Body of pancreas (tissue), 4 donors: ENCODE measurements at regions not wholly inside any gene's neighbourhood (a gene's known extent, or its start where the extent isn't known, plus 50 kb on each side); places are given as distances from the start of the nearest gene placed in this dataset.
"Not testable (repeated sequence)": the region's sequence is repeated elsewhere in the genome, so short reads cannot be mapped to it uniquely, and the experiment has no call there.

ENCODE experiments used
- ATAC-seq: fragments of 150-250 bp; one replicate; pipeline ENCODE4 v1.9.1; 2016
- DNase-seq, 4 donors: peaks; one replicate each; pipeline ENCODE4 v3.0.0-alpha.2; 2019
- H3K27ac ChIP-seq, 4 donors: fragments of 200-600 bp; sonication (generic); 1 replicate in 3 of 4; 2 replicates in 1 of 4; pipeline versions ENCODE4 v1.5.1 to v1.6.1; 2016 to 2019; ENCODE audit warnings: mild to moderate bottlenecking in 1 of 4, mixed read lengths in 1 of 4, moderate library complexity in 1 of 4
- H3K27me3 ChIP-seq, 2 donors: fragments of 200-600 bp; sonication (generic); one replicate each; pipeline ENCODE4 v1.6.0; 2016; ENCODE audit warnings: mild to moderate bottlenecking in 1 of 2
- H3K36me3 ChIP-seq, 2 donors: fragments of 200-600 bp; sonication (generic); replicated peaks in 1 of 2; 2 replicates each; pipeline ENCODE4 v1.5.1; 2016; ENCODE audit warnings: low read depth in 2 of 2; ENCODE audit not compliant: insufficient read depth in 1 of 2
- H3K4me1 ChIP-seq: fragments of 200-600 bp; sonication (generic); one replicate; pipeline ENCODE4 v1.6.0; 2016
- H3K4me3 ChIP-seq, 2 donors: fragments of 200-600 bp; sonication (generic); 1 replicate in 1 of 2; 2 replicates in 1 of 2; pipeline ENCODE4 v1.5.1; 2016 to 2019
- H3K9me3 ChIP-seq, 3 donors: fragments of 200-600 bp; sonication (generic); 1 replicate in 2 of 3; 2 replicates in 1 of 3; pipeline ENCODE4 v1.5.1; 2016
- POLR2A ChIP-seq, 3 donors: fragments of 450-650 bp; IDR thresholded peaks; one replicate each; pipeline ENCODE4 v1.6.1; 2016; ENCODE audit warnings: antibody characterized with exemption in 3 of 3, mild to moderate bottlenecking in 2 of 3
- WGBS, 2 donors: methylation state at CpG; one replicate each; pipeline ENCODE4 v1.1.5; 2017; 5-methylcytosine and 5-hydroxymethylcytosine counted together
- intact Hi-C: fragments of 100-400 bp; cut with DNase I; formaldehyde crosslinking; loops from one replicate; pipeline ENCODE4 v1.15.1; 2023
- TF ChIP-seq, protein P1 (sequence below), 7 experiments: fragments of 450-650 bp in 4 of 7; fragments of 200-600 bp in 3 of 7; sonication (generic) in 3 of 7; IDR thresholded peaks; one replicate each; pipeline ENCODE4 v1.5.1; 2016 to 2019; ENCODE audit warnings: antibody characterized with exemption in 7 of 7

DNA sequence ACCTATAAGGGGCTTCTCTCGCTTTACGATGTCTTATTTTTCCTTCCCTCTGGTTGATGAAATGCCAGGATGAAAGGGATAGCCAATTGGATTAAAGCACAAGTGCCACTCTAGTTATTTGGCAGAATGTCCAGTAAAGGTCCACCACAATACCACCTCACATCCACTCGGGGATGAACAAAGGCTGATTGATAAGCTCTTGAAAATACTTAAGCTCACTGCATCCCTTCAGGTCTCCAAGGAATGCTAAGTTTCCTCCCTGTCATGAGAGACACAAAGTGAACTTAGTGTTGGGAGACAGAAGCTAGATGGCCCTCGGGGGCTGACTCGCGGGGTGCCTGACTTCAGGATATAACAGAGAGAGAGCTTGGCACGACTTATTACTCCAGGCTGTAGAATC lies 185.9 kb upstream of the ZNF644 start:
- intact Hi-C loops, H3K36me3 ChIP-seq, DNase-seq, ATAC-seq, H3K27ac ChIP-seq, H3K9me3 ChIP-seq, H3K27me3 ChIP-seq, H3K4me1 ChIP-seq, H3K4me3 ChIP-seq: not testable (repeated sequence)
- 72 to 86% methylated on average over 6 to 7 of the region's 7 CpGs for WGBS, 2 donors

DNA sequence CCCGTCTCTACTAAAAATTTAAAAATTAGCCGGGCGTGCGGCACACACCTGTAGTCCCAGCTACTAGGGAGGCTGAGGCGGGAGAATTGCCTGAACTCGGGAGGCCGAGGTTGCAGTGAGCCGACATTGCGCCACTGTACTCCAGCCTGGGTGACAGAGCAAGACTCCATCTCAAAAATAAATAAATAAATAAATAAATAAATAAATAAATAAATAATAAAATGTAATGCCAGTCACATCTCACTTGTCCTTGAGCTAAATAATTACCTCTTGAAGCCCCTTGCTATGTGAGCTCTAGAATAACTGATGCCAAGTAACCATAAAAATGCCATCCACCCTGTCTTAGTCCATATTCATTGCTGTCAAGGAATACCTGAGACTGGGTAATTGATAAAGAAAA lies 182.3 kb upstream of the ZNF644 start:
- H3K27ac ChIP-seq: not testable (repeated sequence)

DNA sequence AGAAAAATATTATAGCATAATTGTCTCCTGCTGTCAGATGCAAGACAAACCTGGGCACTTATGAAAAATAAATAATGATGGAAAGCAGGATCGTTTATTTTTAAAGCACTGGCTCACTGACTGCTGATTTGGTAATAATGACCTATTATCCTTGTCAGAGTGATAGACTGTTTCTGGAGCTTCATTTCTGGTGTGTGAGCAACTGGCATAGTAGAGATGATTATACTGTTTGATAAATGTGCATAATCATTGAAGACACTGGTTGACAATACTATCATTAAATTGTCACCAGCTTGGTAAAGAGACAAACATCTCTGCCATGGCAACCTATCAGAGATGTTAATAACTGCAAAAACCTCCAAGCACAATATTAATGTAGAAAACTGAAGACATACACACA lies 179.9 kb upstream of the ZNF644 start:
- intact Hi-C loops: no loop called here
- DNase-seq (no peak), ATAC-seq (no peak)
- no peak overlapping the region for H3K4me3 ChIP-seq
- H3K4me1 ChIP-seq: no peaks in the 10 kb centered on the region
- H3K9me3 ChIP-seq: no peaks in the 10 kb centered on the region
- H3K27me3 ChIP-seq: no peaks in the 10 kb centered on the region
- 37 to 59% methylated on average over 1 of the region's 1 CpG for WGBS, 2 donors
- TF ChIP-seq, protein P1, sequence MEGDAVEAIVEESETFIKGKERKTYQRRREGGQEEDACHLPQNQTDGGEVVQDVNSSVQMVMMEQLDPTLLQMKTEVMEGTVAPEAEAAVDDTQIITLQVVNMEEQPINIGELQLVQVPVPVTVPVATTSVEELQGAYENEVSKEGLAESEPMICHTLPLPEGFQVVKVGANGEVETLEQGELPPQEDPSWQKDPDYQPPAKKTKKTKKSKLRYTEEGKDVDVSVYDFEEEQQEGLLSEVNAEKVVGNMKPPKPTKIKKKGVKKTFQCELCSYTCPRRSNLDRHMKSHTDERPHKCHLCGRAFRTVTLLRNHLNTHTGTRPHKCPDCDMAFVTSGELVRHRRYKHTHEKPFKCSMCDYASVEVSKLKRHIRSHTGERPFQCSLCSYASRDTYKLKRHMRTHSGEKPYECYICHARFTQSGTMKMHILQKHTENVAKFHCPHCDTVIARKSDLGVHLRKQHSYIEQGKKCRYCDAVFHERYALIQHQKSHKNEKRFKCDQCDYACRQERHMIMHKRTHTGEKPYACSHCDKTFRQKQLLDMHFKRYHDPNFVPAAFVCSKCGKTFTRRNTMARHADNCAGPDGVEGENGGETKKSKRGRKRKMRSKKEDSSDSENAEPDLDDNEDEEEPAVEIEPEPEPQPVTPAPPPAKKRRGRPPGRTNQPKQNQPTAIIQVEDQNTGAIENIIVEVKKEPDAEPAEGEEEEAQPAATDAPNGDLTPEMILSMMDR (IDR thresholded peaks at IDR 0.05): no peak
- TF ChIP-seq POLR2A (IDR thresholded peaks at IDR 0.05): no peak
- H3K27ac ChIP-seq: no peak overlapping the region
- no peaks in the 10 kb centered on the region for H3K36me3 ChIP-seq

More for the DNA sequence above, 182.3 kb upstream of the ZNF644 start:
- 92 to 95% methylated on average over 9 of the region's 9 CpGs for WGBS, 2 donors
- DNase-seq, H3K36me3 ChIP-seq, ATAC-seq, H3K4me1 ChIP-seq, intact Hi-C loops, H3K9me3 ChIP-seq, H3K4me3 ChIP-seq, H3K27me3 ChIP-seq: not testable (repeated sequence)

DNA sequence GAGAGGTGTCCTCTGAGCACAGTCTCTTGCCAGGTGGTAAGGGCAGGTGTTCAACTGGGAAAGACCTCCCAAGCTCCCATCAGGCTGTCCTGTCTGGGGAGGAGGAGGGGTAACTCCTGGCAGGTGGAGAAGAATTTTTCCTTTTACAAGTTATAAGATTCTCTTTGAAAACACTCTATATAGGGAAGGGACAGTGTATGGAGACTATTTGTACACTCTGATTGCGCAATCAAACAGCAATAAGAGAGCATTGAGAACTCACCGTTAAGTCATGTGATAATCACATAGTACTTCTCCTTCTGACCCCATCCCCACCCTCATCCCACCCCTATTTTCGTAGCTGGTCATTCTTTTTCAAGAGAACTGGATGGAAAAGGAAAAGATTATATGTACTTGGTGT lies 179.3 kb upstream of the ZNF644 start:
- no peak overlapping the region for H3K4me3 ChIP-seq
- H3K27ac ChIP-seq: no peak overlapping the region
- H3K36me3 ChIP-seq: no peaks in the 10 kb centered on the region
- 40 to 50% methylated on average over 3 of the region's 3 CpGs for whole genome bisulfite sequencing, 2 donors
- H3K4me1 ChIP-seq: no peaks in the 10 kb centered on the region
- no peaks in the 10 kb centered on the region for H3K27me3 ChIP-seq
- intact Hi-C loops: no loop called here
- TF ChIP-seq, protein P1 (IDR thresholded peaks at IDR 0.05): no peak
- no peak for TF ChIP-seq POLR2A (IDR thresholded peaks at IDR 0.05)
- no peaks in the 10 kb centered on the region for H3K9me3 ChIP-seq
- ATAC-seq: no peak
- DNase-seq: no peak

DNA sequence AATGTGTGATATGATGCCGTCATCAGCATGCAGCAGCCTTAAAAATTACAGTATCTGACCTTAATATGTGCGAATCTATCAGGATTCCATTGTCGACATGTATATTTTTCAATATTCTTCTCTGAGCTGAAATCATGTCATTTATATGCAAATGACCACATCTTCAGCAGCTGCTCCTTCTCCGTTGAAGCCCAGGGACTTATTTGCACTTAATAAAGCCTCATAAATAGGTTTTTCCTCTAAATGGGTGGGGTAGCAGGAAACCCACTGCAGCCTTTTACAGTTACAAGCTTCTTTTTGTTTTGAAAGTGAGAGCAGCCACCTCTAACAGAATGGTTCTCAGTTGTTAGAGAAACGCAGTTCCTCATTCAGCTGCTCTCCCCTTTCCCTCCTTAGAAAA lies 178.8 kb upstream of the ZNF644 start:
- Histone ChIP-seq H3K4me1 (no peaks in the 10 kb centered on the region), H3K27me3 (no peaks in the 10 kb centered on the region), H3K36me3 (no peaks in the 10 kb centered on the region), H3K4me3 (no peak overlapping the region), H3K27ac (no peak overlapping the region), H3K9me3 (no peaks in the 10 kb centered on the region)
- no peak for ATAC-seq
- DNase-seq: no peak
- WGBS, 2 donors: 52 to 59% methylated on average over 5 of the region's 5 CpGs
- TF ChIP-seq, protein P1 (IDR thresholded peaks at IDR 0.05): no peak
- no peak for TF ChIP-seq POLR2A (IDR thresholded peaks at IDR 0.05)
- intact Hi-C loops: no loop called here

DNA sequence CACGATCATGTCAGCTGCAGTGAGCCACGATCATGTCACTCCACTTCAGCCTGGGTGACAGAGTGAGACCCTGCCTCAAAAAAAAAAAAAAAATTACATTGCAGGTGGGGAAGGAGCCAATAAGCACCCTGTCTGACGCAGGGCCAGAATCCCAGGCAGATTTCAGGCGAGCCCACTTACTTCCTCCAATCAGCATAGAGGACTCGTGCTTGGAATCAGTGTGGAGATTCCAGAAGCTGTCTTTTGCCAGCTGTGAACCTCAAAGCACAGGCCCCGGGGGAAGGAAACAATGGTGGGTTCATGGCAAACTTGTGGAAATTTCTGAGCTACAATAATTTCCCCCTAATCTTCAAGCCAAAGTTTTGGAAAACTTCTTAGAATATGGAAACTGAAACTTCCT lies 178.2 kb upstream of the ZNF644 start:
- Histone ChIP-seq H3K27ac (no peak overlapping the region), H3K36me3 (no peaks in the 10 kb centered on the region), H3K4me3 (no peak overlapping the region), H3K9me3 (no peaks in the 10 kb centered on the region), H3K4me1 (no peaks in the 10 kb centered on the region), H3K27me3 (no peaks in the 10 kb centered on the region)
- 53 to 60% methylated on average over 6 of the region's 6 CpGs for WGBS, 2 donors
- TF ChIP-seq POLR2A (IDR thresholded peaks at IDR 0.05): no peak
- TF ChIP-seq, protein P1 (IDR thresholded peaks at IDR 0.05): no peak
- intact Hi-C loops: no loop called here
- DNase-seq (no peak), ATAC-seq (no peak)
